ENCODE measurements at regions not wholly inside any gene's neighbourhood (a gene's known extent, or its start where the extent isn't known, plus 50 kb on each side); places are given as distances from the start of the nearest gene placed in this dataset.

DNA sequence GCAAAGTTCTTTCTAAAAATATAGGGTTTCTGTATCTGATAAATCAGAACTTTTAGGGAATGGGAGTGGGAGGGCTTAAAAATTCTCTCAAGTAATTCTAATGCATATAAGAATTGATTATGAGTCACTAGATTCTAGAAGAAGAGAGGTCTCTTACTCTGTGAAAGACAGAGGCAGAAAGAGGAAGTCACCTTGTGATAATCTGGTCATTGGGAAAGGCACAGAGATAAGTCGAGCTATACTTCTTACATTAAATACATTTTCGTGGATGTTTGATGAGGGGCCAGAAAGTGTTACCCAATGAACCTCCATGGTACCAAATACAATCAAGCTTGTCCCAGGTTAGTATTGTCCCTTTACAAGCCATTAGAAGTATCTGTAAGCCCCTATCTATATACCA, 134.4 kb downstream of the MAD2L1 start:
- no peak for DNase-seq (ENCODE audit: low spot score)

DNA sequence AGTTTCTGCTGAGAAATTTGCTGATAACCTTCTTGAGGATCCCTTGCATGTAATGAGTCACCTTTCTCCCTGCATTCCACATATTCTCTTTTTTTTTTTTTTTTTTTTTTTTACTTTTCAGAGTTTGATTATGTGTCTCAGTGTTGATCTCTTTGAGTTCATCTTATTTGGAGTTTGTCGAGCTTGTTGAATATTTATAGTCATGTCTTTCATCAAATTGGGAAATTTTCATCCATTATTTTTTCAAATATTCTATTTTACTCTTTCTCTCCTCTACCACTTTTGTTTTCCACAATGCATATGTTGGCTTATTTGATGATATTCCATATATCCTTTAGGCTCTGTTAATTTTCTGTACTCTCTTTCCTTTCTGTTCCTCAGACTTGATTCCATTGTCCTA, 136.1 kb downstream of the MAD2L1 start:
- no peak for DNase-seq (ENCODE audit: low spot score)

DNA sequence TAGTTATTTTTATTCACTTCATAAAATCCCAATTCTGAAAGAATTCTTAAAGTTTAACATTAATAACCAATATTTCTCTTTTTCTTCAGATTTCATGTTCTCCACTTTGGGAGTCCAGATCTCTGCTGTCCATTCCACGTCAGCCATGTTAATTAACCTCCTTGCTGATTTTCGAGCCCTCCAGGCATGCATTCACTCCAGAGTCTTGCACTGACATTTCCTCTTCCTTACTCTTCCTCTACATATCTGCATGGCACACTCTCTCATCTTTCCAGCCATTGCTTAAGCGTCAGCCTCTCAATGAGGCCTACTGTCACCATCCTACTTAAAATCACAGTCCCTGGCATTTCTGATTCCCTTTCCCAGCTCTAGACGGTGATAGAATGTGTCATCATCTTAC, 144.8 kb downstream of the MAD2L1 start:
- DNase-seq (ENCODE audit: low spot score), result no peak

DNA sequence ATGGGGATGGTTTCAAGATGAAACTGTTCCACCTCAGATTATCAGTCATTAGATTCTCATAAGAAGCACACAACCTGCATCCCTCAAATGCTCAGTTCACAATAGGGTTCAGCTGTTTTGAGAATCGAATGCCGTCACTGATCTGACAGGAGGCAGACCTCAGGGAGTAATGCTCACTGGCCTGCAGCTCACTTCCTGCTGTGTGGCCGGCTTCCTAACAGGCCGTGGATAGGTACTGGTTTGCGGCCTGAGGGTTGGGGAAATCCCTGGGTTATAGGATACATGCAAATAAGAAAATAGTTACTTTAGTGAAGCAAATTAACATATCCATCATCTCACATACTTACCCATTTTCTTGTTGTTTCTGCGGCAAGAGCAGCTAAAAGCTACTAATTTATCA, 160.4 kb downstream of the MAD2L1 start:
- DNase-seq (ENCODE audit: low spot score), result no peak

DNA sequence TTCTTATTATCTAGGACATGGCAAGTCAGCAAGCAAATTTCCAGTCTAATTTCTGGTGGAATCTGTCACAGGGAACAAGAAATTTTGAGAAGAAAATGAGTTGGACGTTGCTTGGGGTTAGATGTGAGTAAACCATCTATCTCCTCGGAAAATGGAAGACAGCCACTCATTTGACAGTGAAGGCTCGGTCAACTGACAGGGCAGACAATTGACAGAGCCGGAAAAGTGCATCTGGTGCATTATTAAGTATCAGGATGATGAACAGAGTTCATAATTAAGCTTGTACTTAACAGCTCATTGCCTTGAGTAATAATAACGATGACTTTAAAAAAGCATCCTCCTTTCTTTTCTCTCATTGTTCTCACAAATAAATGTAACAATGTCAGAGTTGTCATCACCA, 168.4 kb downstream of the MAD2L1 start:
- DNase-seq (ENCODE audit: low spot score), result no peak

DNA sequence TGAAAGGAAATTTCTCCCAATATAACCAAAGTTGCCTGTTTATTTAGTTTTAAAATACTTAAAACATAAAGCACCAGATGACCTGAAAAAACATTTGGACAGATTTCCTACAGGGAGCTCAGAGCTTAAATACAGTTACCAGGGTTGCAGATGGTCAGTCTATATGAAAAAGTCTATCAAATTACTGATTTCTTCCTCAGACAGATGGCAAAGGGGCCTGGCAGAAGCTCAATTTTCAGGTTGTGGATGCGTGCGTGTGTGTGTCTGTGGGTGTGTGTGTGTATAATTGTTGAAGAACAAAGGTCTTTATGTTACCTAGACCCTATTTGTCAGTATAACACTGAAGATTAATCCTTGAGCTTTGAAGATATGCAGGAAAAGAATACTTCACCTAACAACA, 169.4 kb downstream of the MAD2L1 start:
- no peak for DNase-seq (ENCODE audit: low spot score)

DNA sequence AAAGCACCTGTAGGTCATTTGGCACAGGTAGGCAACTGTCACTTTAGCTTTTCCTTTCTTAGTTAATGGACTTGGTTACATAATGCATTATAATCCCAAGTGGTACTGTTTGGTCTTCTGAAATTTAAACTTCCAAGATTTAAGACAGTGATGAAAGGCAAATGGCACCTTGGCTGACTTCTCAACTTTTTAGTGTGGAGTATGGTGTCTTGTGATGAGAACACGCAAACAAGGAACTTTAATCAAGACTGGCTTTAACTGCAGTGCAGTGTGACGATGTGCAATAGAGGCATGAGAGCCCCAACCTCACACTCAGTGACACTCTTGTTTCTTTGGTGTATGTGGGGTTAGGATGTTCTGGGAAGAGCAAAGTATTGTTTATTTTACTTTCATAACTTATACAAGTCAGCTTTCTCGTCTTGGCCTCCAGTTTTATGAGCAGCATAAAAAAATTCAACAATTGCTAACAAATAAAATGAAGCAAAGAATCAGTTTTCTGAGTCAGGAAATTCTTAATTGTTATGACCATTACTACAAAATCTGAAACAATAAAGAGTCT, 171.9 kb downstream of the MAD2L1 start:
- no peak for DNase-seq (ENCODE audit: low spot score)

DNA sequence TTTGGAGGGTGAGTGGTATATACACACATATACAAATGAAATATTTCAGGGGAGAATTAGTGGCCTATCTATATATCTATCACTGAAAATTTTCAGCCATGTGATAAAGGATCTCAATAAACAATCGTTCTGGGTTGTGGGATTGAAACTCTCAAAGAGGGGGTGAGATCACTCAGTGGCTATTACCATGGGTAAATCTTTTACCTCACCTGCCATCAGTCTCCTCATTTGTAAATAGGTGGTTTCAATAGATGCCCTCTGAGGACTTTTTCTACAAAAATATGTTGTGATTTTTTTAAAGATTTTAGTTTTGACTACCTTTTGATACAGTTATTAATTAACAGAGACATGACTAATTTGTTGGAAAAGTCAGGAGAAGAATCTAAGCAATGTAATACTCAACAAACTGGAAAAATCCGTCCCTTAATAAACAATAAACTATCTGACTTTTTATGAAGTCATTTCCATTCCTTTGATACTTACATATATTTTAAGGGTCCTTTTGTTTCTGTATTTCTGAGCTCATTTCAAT, 192.8 kb downstream of the MAD2L1 start:
- no peak for DNase-seq (ENCODE audit: low spot score)

DNA sequence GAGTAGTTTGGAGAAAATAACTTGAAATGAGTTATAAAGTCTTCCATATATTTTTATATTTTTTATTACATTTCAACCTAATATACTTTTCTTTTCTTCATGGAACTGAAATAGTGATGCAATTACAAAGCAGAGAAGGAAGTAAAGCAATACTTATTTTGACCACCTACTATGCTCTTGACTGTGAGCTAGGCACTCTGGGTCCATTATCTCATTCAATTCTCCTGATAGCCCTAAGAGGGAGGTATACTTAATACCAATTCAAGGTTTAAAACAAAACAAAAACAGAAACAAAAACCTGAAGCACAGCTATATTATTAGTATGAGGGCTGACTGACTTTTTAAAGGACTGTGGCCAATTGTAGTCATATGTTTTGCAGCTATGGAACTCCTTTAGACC, 193.5 kb downstream of the MAD2L1 start:
- DNase-seq (ENCODE audit: low spot score), result no peak

DNA sequence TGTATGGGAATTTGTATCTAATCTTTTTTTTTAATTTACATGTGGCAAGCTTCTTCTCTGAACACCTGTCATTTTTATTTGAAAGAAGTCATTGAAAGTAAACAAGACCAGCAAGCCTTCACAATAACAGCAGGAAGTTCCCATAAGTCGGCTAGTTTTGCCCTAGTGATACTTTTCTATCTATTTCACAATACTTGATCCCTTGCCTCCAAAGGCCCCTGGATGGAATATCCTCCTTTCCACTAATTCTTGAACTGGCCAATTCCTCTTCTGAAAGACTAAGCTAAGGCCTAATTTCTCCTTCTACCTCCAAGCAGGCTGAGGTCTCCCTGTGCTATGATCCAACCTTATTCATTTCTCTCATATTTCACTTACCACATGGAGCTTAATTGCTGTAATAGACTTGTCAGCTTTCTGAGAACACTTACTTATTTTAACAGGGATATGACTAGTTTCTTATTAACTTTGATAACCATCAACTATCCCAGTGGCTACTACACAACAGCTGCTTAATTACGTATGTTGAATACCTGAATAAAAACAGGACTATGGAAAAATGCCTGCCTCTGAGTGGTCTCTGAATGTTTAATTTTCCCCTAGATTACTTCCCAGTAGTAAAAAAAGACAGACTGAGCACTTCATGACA, 194.2 kb downstream of the MAD2L1 start:
- DNase-seq (ENCODE audit: low spot score), result no peak

DNA sequence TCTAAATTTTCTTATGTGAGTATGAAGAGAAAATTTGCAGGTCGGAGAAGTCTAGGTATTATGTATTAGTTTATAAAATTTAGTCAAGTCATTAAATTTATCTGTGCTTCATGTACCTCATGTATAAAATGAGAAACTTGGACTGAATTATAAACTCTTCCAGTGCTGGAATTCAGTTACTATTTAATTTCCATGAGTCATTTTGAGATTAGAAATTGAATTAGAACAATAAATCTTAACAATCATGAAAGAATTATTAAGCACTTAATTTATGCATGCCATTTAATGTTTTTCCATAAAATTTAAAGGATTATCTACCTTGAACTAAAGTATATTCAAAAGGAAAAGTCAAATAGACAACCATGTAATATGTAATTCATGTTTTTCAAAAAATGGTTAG, 195.8 kb downstream of the MAD2L1 start:
- DNase-seq (ENCODE audit: low spot score), result no peak

DNA sequence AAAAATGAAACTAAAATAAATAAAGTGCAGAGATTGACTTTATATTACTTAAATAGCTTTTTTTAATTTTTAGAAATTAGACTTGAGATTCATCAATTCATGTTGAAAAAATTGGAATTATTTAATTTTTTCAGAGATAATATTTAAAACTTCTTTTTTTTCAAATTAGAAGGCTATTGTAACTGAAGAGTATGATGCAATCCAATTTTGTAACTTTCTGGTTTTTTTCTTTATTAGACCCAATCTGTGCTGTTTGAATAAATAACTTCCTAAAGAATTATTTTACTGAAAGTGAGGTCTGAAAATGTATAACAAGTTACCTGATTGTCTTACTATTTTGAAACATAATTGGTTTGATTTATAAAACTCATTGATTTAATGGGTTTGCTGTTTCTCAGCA, 200.9 kb downstream of the MAD2L1 start:
- DNase-seq (ENCODE audit: low spot score), result no peak

DNA sequence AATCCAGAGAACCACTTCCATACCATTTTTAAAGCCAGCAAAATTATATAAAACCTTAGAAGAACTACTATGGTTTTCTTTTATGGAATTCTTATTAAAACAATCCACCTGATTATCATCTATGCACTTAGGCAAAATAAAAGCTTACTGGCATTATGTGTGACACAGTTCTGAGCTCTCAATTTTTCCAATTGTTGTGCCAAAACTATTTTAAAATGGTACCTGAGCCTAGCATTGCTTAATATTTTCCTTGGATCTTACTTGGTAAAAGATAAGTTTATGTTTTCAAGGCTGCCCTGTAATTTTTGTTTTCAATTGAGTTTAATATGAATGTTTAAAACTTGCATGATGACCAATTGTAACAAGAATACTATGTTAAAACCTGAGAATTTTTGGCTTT, 201.3 kb downstream of the MAD2L1 start:
- no peak for DNase-seq (ENCODE audit: low spot score)

DNA sequence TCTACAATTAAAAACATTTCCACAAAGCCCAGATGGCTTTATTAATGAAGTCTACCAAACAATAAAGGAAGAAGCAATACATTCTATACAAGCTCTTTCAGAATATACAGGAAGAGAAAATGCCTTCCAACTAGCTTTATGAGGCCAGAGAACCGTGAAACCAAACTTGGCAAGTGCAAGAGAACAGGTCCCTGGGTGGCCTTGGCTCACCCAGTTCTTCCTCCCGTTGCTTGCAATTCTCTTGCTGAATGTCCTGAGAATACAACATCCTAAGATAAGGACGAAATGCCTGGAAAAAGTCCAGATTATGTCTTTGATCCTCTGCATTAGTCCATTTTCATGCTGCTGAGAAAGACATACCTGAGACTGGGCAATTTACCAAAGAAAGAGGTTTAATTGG, 204.9 kb downstream of the MAD2L1 start:
- DNase-seq (ENCODE audit: low spot score), result no peak

DNA sequence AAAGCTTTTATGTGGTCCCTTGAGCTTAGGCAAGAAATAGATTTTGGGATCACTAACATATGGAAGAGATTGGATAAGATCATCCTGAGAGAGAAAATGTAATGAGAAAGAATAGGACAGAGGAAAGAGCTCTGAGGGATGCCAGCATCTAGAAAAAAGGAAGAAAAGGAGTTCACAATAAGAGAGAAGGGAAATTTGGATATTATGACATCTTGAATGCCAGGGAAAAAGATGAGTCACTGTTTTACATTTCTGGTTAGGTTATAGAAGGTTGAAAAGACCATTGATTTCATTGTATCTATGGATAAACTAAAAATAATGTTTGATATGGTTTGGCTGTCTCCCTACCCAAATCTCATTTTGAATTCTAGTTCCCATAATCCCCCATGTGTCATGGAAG, 208.5 kb downstream of the MAD2L1 start:
- DNase-seq (ENCODE audit: low spot score), result no peak

DNA sequence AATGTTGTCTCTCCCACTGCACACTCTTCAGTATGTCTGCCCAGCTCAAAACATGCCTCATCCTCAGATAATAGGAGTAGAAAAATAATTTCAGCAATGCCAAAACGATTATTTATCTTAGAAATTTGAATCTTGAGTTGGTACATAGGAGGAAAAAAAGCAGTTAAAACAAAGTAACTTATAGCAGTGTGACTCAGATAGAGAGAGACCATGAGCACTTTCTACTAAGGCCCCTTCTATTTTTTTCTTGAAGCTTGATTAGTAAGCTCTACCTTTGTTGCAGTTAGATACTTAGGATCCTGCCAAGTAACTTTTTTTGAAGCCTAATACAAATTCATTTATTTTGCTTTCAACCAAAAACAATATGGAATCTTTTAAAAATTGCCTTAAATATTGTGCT, 212.3 kb downstream of the MAD2L1 start:
- no peak for DNase-seq (ENCODE audit: low spot score)

DNA sequence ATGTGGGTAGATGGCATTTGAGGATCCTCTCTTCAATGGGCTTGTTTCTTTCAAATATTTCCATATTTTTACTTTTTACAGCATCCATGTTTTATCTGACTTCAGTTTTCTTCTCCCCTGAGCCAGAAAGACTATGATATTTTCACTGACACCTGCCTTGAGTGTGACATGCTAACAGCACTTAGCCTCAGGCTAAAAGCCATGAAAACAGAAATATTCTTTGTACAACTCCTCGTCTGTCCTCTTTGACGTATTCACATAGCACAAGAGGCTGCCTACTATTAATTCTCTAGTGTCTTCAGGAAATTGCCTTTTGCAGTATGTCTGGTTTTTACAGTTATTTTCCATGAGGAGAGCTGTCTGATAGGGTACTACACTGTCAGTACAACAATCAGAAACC, 215.0 kb downstream of the MAD2L1 start:
- DNase-seq (ENCODE audit: low spot score), result no peak

DNA sequence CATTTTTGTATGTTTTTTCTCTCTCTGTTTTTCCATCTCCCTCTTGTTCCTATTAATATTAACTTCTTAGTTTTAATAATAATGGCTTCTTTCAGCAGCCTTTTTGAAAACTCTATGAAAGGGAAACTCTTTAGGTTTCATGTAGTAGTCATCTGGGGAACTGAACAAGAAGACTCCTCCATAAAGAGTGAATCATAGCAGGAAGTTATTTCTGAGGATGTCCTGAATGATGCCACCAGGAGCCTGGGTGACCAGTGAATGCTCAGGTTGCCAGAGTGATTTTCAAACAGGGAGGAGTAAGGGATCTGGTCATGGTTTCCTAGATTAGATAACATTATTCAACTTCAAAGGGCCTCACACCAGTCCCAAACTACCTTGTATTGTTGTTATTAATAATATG, 212.8 kb upstream of the PDE5A start:
- DNase-seq (ENCODE audit: low spot score), result no peak

DNA sequence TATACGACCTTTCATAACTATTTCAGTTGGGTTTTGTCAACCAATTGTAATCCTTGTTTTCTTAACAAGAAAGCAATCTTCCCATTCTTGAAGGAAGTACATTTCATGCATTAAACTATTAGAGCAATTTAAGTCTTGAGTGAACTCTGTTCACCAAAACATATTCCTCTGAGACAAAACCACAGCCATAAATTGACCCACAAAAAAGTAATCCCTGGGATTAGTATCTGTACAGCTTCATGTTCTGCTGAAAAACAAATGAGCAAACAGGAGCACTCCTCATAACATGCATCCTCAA, 207.0 kb upstream of the PDE5A start:
- DNase-seq (ENCODE audit: low spot score), result no peak

DNA sequence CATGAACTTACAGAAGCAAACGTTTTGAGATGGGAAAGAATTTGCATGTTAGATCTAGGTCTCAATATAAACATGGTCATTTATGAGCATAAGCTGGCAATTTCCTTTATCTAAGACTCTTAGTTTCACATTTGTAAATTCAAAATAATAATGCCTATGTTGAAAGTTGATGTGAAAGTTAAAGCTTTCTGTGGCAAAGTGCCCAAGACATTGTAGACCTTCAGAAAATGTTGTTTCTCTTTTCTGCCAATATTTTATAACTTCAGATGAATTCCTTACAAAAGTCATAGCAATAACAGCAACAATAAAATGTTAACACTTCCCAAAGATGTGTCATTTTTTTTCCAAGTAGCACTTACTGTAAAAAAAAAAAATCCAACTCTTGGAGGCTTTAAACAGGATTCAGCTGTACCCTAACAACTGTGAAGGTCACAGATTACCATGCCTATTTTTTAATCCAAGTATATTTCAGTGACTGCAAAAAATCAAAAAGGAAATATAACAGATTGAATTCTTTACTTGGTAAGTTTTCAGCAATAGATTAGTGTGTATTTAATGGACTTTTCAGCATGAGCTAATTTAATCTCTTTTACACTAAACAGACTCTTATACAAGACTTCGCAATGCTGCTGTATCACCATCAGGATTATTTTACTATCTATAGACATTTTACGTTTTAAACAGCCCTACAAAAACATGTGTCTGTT, 206.5 kb upstream of the PDE5A start:
- no peak for DNase-seq (ENCODE audit: low spot score)

DNA sequence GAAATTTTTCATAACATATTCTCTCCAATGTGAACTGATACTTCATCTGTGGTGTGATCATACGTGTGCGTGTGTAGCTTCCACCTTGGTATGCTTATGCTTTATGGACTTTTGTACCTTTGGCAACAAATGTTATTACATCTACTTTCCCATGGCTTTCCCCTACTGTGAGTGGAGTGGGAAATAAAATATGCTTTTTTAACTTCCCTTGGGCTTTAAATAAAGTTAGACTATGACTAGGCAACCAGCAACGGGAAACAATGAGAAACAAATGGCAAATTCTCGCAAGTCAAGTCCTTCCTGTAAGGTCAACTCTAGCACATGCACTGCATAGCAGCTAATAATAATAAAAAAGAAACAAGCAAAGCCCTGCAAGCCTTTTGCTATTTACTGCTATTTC, 205.0 kb upstream of the PDE5A start:
- DNase-seq (ENCODE audit: low spot score), result no peak

DNA sequence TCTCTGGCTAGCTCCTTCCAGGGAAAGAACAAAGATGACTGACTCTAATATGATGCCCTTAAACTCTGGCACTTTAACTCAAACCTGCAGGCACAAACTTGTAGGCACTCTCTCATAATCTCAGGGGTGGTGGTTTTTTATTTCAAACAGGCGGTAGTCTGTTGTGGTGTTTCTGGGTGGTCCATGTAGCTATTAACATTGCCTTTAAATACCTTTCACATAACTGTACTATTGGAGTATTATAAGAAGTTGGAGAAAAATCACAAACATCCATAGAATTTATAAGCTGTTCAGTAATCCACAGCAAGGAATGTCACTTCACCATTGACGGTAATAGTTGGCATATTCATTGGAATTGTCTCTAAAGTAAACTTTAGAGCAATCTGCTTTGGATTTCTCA, 204.2 kb upstream of the PDE5A start:
- no peak for DNase-seq (ENCODE audit: low spot score)

DNA sequence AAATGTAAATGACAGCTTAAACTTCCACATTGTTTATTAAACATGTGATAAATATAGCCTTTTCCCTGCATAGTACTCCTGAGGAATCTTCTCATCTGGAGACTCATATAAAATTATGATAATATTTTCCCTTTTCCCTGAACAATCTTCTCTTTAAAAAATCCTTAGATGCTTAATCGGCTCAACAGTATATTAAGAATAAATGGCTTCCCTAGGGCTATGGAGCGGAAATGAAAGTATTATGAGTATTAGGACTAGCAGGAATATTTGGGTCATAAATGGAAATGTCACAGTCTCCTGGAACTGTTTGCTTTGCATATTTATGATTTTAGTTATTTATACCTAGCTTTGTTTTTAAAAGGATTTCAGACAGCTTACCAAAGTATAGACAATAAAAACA, 200.7 kb upstream of the PDE5A start:
- no peak for DNase-seq (ENCODE audit: low spot score)

DNA sequence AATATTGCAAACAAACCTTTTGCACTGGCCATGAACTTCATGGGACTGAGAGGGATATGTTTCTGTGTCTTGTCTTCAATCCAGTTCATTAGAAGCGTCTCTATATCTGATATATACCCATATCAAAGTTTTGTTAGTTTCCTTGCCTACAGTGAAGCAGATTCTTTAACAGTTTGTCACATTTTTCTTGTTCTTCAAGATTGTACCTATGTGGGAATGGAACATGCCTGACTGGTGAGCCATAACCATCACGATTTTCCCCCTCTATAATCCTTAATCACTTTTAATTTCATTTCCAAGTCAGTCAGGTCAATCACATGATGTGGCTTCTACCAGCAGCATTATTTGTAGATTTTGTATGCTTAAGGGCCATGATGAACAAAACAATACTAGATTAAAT, 197.1 kb upstream of the PDE5A start:
- DNase-seq (ENCODE audit: low spot score), result no peak
